HEK293 (cell line): ENCODE measurements at regions not wholly inside any gene's neighbourhood (a gene's known extent, or its start where the extent isn't known, plus 50 kb on each side); places are given as distances from the start of the nearest gene placed in this dataset.

Source experiments
- CTCF ChIA-PET: fragments of 350-600 bp; formaldehyde crosslinking; extraction: SDS; loops from one replicate; lab custom pipeline; 2021; ENCODE audit warnings: antibody characterized with exemption; lab: Yijun Ruan, JAX
- POLR2A ChIA-PET: fragments of 300-600 bp; formaldehyde crosslinking; extraction: SDS; loops from one replicate; lab custom pipeline; 2020; ENCODE audit warnings: antibody characterized with exemption, inconsistent platforms; lab: Yijun Ruan, JAX
- H3K27ac ChIP-seq: fragments of 200-500 bp; sonication (Bioruptor generic); 2 replicates; pipeline ENCODE4 v1.5.1; 2014; ENCODE audit warnings: low read depth, low read length, control low read depth, inconsistent platforms; ENCODE audit errors: extremely low read depth
- H3K36me3 ChIP-seq, 2 experiments: fragments of 200-500 bp in 1 of 2; sonication (Bioruptor generic) in 1 of 2; 1 replicate in 1 of 2; 2 replicates in 1 of 2; pipeline ENCODE4 v1.5.1; 2014 to 2017; ENCODE audit warnings: inconsistent platforms in 2 of 2, low read length in 2 of 2; ENCODE audit not compliant: control insufficient read depth in 2 of 2, insufficient read depth in 1 of 2
- H3K4me1 ChIP-seq: fragments of 200-500 bp; sonication (Bioruptor generic); 2 replicates; pipeline ENCODE4 v1.5.1; 2014; ENCODE audit warnings: mild to moderate bottlenecking, low read length, inconsistent platforms; ENCODE audit not compliant: control insufficient read depth, insufficient read depth
- H3K4me3 ChIP-seq: 2 replicates; pipeline ENCODE4 v1.5.1; 2011; ENCODE audit warnings: low read depth, mild to moderate bottlenecking, control low read depth, low read length, moderate library complexity
- H3K9me3 ChIP-seq: fragments of 200-500 bp; sonication (Bioruptor generic); 2 replicates; pipeline ENCODE4 v1.5.1; 2014; ENCODE audit warnings: low read depth, low read length, inconsistent platforms; ENCODE audit not compliant: control insufficient read depth, insufficient read depth
- ATF2 ChIP-seq: fragments of 450-650 bp; formaldehyde crosslinking; IDR thresholded peaks from 2 replicates; pipeline ENCODE4 v1.5.1; 2016; ENCODE audit warnings: missing biosample characterization, missing genetic modification characterization, low read depth
- CTCF ChIP-seq: fragments of 450-650 bp; formaldehyde crosslinking; IDR thresholded peaks from 2 replicates; pipeline ENCODE4 v1.5.1; 2016; ENCODE audit warnings: missing biosample characterization, missing genetic modification characterization
- FEZF1 ChIP-seq: fragments of 450-650 bp; formaldehyde crosslinking; IDR thresholded peaks from 2 replicates; pipeline ENCODE4 v1.5.1; 2016; ENCODE audit warnings: missing biosample characterization, missing genetic modification characterization
- GLIS1 ChIP-seq: fragments of 450-650 bp; formaldehyde crosslinking; IDR thresholded peaks from 2 replicates; pipeline ENCODE4 v1.5.1; 2016; ENCODE audit warnings: missing biosample characterization, missing genetic modification characterization
- KLF1 ChIP-seq: fragments of 450-650 bp; formaldehyde crosslinking; IDR thresholded peaks from 2 replicates; pipeline ENCODE4 v1.5.1; 2016; ENCODE audit warnings: missing biosample characterization, missing genetic modification characterization
- KLF10 ChIP-seq: fragments of 450-650 bp; IDR thresholded peaks from 2 replicates; pipeline ENCODE4 v1.5.1; 2018; ENCODE audit warnings: missing biosample characterization, mild to moderate bottlenecking, missing genetic modification characterization
- PATZ1 ChIP-seq: fragments of 450-650 bp; formaldehyde crosslinking; IDR thresholded peaks from 2 replicates; pipeline ENCODE4 v1.5.1; 2016; ENCODE audit warnings: missing biosample characterization, missing genetic modification characterization
- PRDM1 ChIP-seq: fragments of 450-650 bp; formaldehyde crosslinking; IDR thresholded peaks from 2 replicates; pipeline ENCODE4; 2016; ENCODE audit warnings: missing biosample characterization, missing genetic modification characterization
- REST ChIP-seq: fragments of 450-650 bp; formaldehyde crosslinking; IDR thresholded peaks from 2 replicates; pipeline ENCODE4 v1.5.1; 2016; ENCODE audit warnings: missing biosample characterization, missing genetic modification characterization
- SP2 ChIP-seq: fragments of 450-650 bp; formaldehyde crosslinking; IDR thresholded peaks from 2 replicates; pipeline ENCODE4 v1.5.1; 2016; ENCODE audit warnings: missing biosample characterization, missing genetic modification characterization
- SP7 ChIP-seq: fragments of 450-650 bp; formaldehyde crosslinking; IDR thresholded peaks from 2 replicates; pipeline ENCODE4 v1.5.1; 2016; ENCODE audit warnings: missing biosample characterization, missing genetic modification characterization
- ZBTB7A ChIP-seq: fragments of 450-650 bp; formaldehyde crosslinking; IDR thresholded peaks from 2 replicates; pipeline ENCODE4 v1.5.1; 2016; ENCODE audit warnings: low read depth, missing biosample characterization, missing genetic modification characterization
- ZNF146 ChIP-seq: fragments of 450-650 bp; formaldehyde crosslinking; IDR thresholded peaks from 2 replicates; pipeline ENCODE4 v1.5.1; 2016; ENCODE audit warnings: missing biosample characterization, missing genetic modification characterization
- ZNF16 ChIP-seq: fragments of 450-650 bp; formaldehyde crosslinking; IDR thresholded peaks from 2 replicates; pipeline ENCODE4 v1.5.1; 2016; ENCODE audit warnings: low read depth, missing biosample characterization, missing genetic modification characterization
- ZNF292 ChIP-seq: fragments of 450-650 bp; formaldehyde crosslinking; IDR thresholded peaks from 2 replicates; pipeline ENCODE4 v1.5.1; 2016; ENCODE audit warnings: low read depth, missing biosample characterization, missing genetic modification characterization, borderline replicate concordance
- ZNF621 ChIP-seq: fragments of 450-650 bp; formaldehyde crosslinking; IDR thresholded peaks from 2 replicates; pipeline ENCODE4 v1.5.1; 2017; ENCODE audit warnings: missing biosample characterization, missing genetic modification characterization
- ZNF660 ChIP-seq: fragments of 450-650 bp; IDR thresholded peaks from 2 replicates; pipeline ENCODE4 v1.5.1; 2018; ENCODE audit warnings: missing biosample characterization, mild to moderate bottlenecking, missing genetic modification characterization
- ZNF776 ChIP-seq: fragments of 450-650 bp; formaldehyde crosslinking; IDR thresholded peaks from 2 replicates; pipeline ENCODE4 v1.5.0; 2017; ENCODE audit warnings: missing biosample characterization, missing genetic modification characterization, borderline replicate concordance
- ZSCAN18 ChIP-seq: fragments of 450-650 bp; formaldehyde crosslinking; IDR thresholded peaks from 2 replicates; pipeline ENCODE4 v1.5.1; 2016; ENCODE audit warnings: missing biosample characterization, missing genetic modification characterization

GRCh38 chr12:118855858-118856257 is 125.5 kb upstream of the SRRM4 start:
- Histone ChIP-seq H3K4me3 (no peak overlapping the region), H3K9me3 (no peaks in the 10 kb centered on the region), H3K36me3 (no peaks in the 10 kb centered on the region), H3K4me1 (no peaks in the 10 kb centered on the region), H3K27ac (no peak overlapping the region)
- CTCF ChIA-PET, result no interaction called here
- POLR2A ChIA-PET, result no interaction called here
- no peak for TF ChIP-seq ZSCAN18 (tag by site-specific recombination)
- no peak for TF ChIP-seq SP7 (tag by site-specific recombination)
- no peak for TF ChIP-seq ZBTB7A (tag by site-specific recombination)
- TF ChIP-seq FEZF1 (tag by site-specific recombination), result no peak
- TF ChIP-seq SP2 (tag by site-specific recombination), result no peak
- TF ChIP-seq ZNF621 (tag by site-specific recombination), result no peak
- TF ChIP-seq KLF10 (tag by site-specific recombination), result no peak
- no peak for TF ChIP-seq KLF1
- no peak for TF ChIP-seq ATF2 (tag by site-specific recombination)
- TF ChIP-seq ZNF146 (tag by site-specific recombination), result no peak
- TF ChIP-seq ZNF16, result no peak
- TF ChIP-seq PATZ1 (tag by site-specific recombination), result no peak
- TF ChIP-seq ZNF776, result no peak
- no peak for TF ChIP-seq ZNF660 (tag by site-specific recombination)
- no peak for TF ChIP-seq CTCF (tag by site-specific recombination)
- no peak for TF ChIP-seq PRDM1 (tag by site-specific recombination)
- TF ChIP-seq GLIS1 (tag by site-specific recombination), result no peak
- no peak for TF ChIP-seq ZNF292 (tag by site-specific recombination)
- no peak for TF ChIP-seq REST (tag by site-specific recombination)
